Endothelial cell of umbilical vein (primary cell): ENCODE measurements at regions not wholly inside any gene's neighbourhood (a gene's known extent, or its start where the extent isn't known, plus 50 kb on each side); places are given as distances from the start of the nearest gene placed in this dataset.

Experiments
- BruUV-seq: library from RNA; stranded (reverse); fragments of 400-500 nt; replicated peaks from 2 replicates; lab custom pipeline; 2021; lab: Mats Ljungman, UMichigan
- CTCF ChIA-PET: fragments of 300-600, 350-600 bp; sonication (Branson Sonifier 250); formaldehyde crosslinking; loops from one replicate; lab custom pipeline; 2021; ENCODE audit warnings: antibody characterized with exemption, inconsistent platforms; lab: Charles Lee
- POLR2A ChIA-PET: fragments of 300-600, 350-600 bp; sonication (Branson Sonifier 250); formaldehyde crosslinking; loops from one replicate; lab custom pipeline; 2021; ENCODE audit warnings: antibody characterized with exemption, inconsistent platforms; lab: Charles Lee
- DNase-seq: peaks from one replicate; pipeline ENCODE4 v3.0.0-alpha.2; 2011; ENCODE audit warnings: low read depth, low spot score
- FAIRE-seq: peaks from 2 replicates; lab custom pipeline; 2011; peaks lifted over from hg19 to GRCh38; lab: Jason Lieb, UNC
- H2AFZ ChIP-seq: 2 replicates; pipeline ENCODE4 v1.6.0; 2012; ENCODE audit warnings: low read depth, low read length, control low read depth, inconsistent platforms
- H3K27ac ChIP-seq: 2 replicates; pipeline ENCODE4 v1.5.1; 2011; ENCODE audit warnings: low read depth, mild to moderate bottlenecking, control low read depth, low read length, moderate library complexity; ENCODE audit not compliant: insufficient read depth
- H3K27me3 ChIP-seq, 2 experiments: 2 replicates each; pipeline versions ENCODE4 v1.6.0 to v1.6.1; 2011; ENCODE audit warnings: low read length in 2 of 2, mixed read lengths in 1 of 2; ENCODE audit not compliant: control insufficient read depth in 2 of 2, insufficient read depth in 2 of 2
- H3K36me3 ChIP-seq, 2 experiments: 2 replicates in 1 of 2; 3 replicates in 1 of 2; pipeline ENCODE4 v1.5.1; 2011; ENCODE audit warnings: low read length in 2 of 2, mild to moderate bottlenecking in 1 of 2, moderate library complexity in 1 of 2; ENCODE audit not compliant: control insufficient read depth in 2 of 2, insufficient read depth in 2 of 2; ENCODE audit errors: extremely low read depth in 1 of 2
- H3K4me1 ChIP-seq: 3 replicates; pipeline ENCODE4 v1.5.1; 2011; ENCODE audit warnings: mild to moderate bottlenecking, low read length; ENCODE audit not compliant: control insufficient read depth, insufficient read depth; ENCODE audit errors: extremely low read depth
- H3K4me2 ChIP-seq: 2 replicates; pipeline ENCODE4 v1.6.1; 2011; ENCODE audit warnings: low read length, control low read depth, mixed read lengths; ENCODE audit not compliant: insufficient read depth
- H3K4me3 ChIP-seq, 3 experiments: fragments of 200-600 bp in 1 of 3; sonication (generic), shearing (Covaris generic) in 1 of 3; replicated peaks in 1 of 3; 2 replicates each; pipeline ENCODE4 v1.5.1; 2011 to 2016; ENCODE audit warnings: control low read depth in 3 of 3, low read length in 3 of 3, mild to moderate bottlenecking in 2 of 3, inconsistent platforms in 1 of 3, low read depth in 1 of 3, moderate library complexity in 1 of 3; ENCODE audit not compliant: insufficient read depth in 1 of 3
- H3K79me2 ChIP-seq: 2 replicates; pipeline ENCODE4 v1.6.0; 2012; ENCODE audit warnings: low read length, inconsistent platforms; ENCODE audit not compliant: control insufficient read depth, insufficient read depth
- H3K9ac ChIP-seq: replicated peaks from 2 replicates; pipeline ENCODE3; 2011; ENCODE audit warnings: low read length, control low read depth; ENCODE audit not compliant: insufficient read depth; ENCODE audit errors: extremely low read depth
- H3K9me1 ChIP-seq: replicated peaks from 3 replicates; pipeline ENCODE4 v1.6.0; 2011; ENCODE audit warnings: mild to moderate bottlenecking, low read length; ENCODE audit not compliant: control insufficient read depth, insufficient read depth; ENCODE audit errors: extremely low read depth
- H3K9me3 ChIP-seq: replicated peaks from 2 replicates; pipeline ENCODE4 v1.5.1; 2012; ENCODE audit warnings: low read length, inconsistent platforms; ENCODE audit not compliant: control insufficient read depth, insufficient read depth
- H4K20me1 ChIP-seq: replicated peaks from 2 replicates; pipeline ENCODE3; 2011; ENCODE audit warnings: mild to moderate bottlenecking, low read length; ENCODE audit not compliant: control insufficient read depth, insufficient read depth; ENCODE audit errors: extremely low read depth
- CTCF ChIP-seq, 2 donors: IDR thresholded peaks; 1 replicate in 1 of 2; 2 replicates in 1 of 2; pipeline ENCODE4 v1.5.1; 2011; ENCODE audit warnings: low read length in 2 of 2, mild to moderate bottlenecking in 2 of 2, moderate library complexity in 2 of 2, control low read depth in 1 of 2, inconsistent platforms in 1 of 2, low read depth in 1 of 2; ENCODE audit not compliant: insufficient read depth in 1 of 2; ENCODE audit errors: extremely low read depth in 1 of 2
- EZH2 ChIP-seq: IDR thresholded peaks from 2 replicates; pipeline ENCODE4 v1.6.1; 2012; ENCODE audit warnings: borderline replicate concordance, low read depth, mild to moderate bottlenecking, moderate library complexity, low read length, inconsistent platforms; ENCODE audit not compliant: severe bottlenecking
- FOS ChIP-seq: IDR thresholded peaks from 2 replicates; pipeline ENCODE4 v1.6.1; 2011; ENCODE audit warnings: mild to moderate bottlenecking, low read length, moderate library complexity, borderline replicate concordance; ENCODE audit not compliant: insufficient read depth
- GATA2 ChIP-seq: IDR thresholded peaks from 2 replicates; pipeline ENCODE4 v1.7.0; 2011; ENCODE audit warnings: low read depth, mild to moderate bottlenecking, moderate library complexity, mixed read lengths, low read length; ENCODE audit not compliant: insufficient read length, insufficient read depth
- JUN ChIP-seq: IDR thresholded peaks from 2 replicates; pipeline ENCODE4 v1.6.1; 2011; ENCODE audit warnings: borderline replicate concordance, low read depth; ENCODE audit not compliant: insufficient read length, insufficient read depth
- MAX ChIP-seq: IDR thresholded peaks from 2 replicates; pipeline ENCODE4 v1.6.1; 2011; ENCODE audit not compliant: insufficient read depth, insufficient read length
- MYC ChIP-seq: IDR thresholded peaks from one replicate; pipeline ENCODE4 v1.6.1; 2011; ENCODE audit warnings: mild to moderate bottlenecking, low read depth, low read length
- POLR2A ChIP-seq: IDR thresholded peaks from 2 replicates; pipeline ENCODE4 v1.6.1; 2012; ENCODE audit warnings: low read depth, mild to moderate bottlenecking, control low read depth, low read length
- POLR2AphosphoS5 ChIP-seq: IDR thresholded peaks from 2 replicates; pipeline ENCODE4 v1.6.1; 2012; ENCODE audit warnings: low read depth, mild to moderate bottlenecking, control low read depth, low read length, moderate library complexity; ENCODE audit not compliant: insufficient read depth
- dilution Hi-C: fragments of 300-500 bp; cut with MboI; formaldehyde crosslinking; loops from one replicate; pipeline ENCODE4 v1.15.0; 2019; ENCODE audit warnings: low sequenced_read_pairs; ENCODE audit not compliant: extremely low pct_ligation_motif_present
- intact Hi-C: fragments of 100-400 bp; cut with micrococcal nuclease; formaldehyde crosslinking; loops from one replicate; pipeline ENCODE4 v1.10.0; 2022

GRCh38 chr12:74393272-74393671 is 144.4 kb upstream of the ATXN7L3B start:
- CTCF ChIA-PET: no interaction called here
- no peak overlapping the region for H2AFZ ChIP-seq
- H3K9me3 ChIP-seq: no peaks in the 10 kb centered on the region
- DNase-seq (no peak), FAIRE-seq (no peak)
- BruUV-seq: no TSS peak
- dilution Hi-C loops: no loop called here
- no peak overlapping the region for H3K4me2 ChIP-seq
- H3K27me3 ChIP-seq: no peaks in the 10 kb centered on the region
- H3K36me3 ChIP-seq: no peaks in the 10 kb centered on the region
- no peaks in the 10 kb centered on the region for H4K20me1 ChIP-seq
- intact Hi-C loops: no loop called here
- TF ChIP-seq MAX (no peak), GATA2 (no peak)
- no peak overlapping the region for H3K27ac ChIP-seq
- H3K4me1 ChIP-seq: no peaks in the 10 kb centered on the region
- no peak overlapping the region for H3K9ac ChIP-seq
- no peak overlapping the region for H3K4me3 ChIP-seq
- H3K79me2 ChIP-seq: no peaks in the 10 kb centered on the region
- POLR2A ChIA-PET: no interaction called here
- no peaks in the 10 kb centered on the region for H3K9me1 ChIP-seq

GRCh38 chr12:74394647-74395046 is 143.0 kb upstream of the ATXN7L3B start:
- H3K79me2 ChIP-seq: no peaks in the 10 kb centered on the region
- ChIA-PET POLR2A (no interaction called here), CTCF (no interaction called here)
- no peak overlapping the region for H2AFZ ChIP-seq
- H4K20me1 ChIP-seq: no peaks in the 10 kb centered on the region
- no peaks in the 10 kb centered on the region for H3K9me3 ChIP-seq
- H3K9ac ChIP-seq: no peak overlapping the region
- FAIRE-seq (no peak), DNase-seq (no peak)
- no TSS peak for BruUV-seq
- no peak for TF ChIP-seq JUN
- TF ChIP-seq POLR2A: no peak
- no peak for TF ChIP-seq EZH2
- TF ChIP-seq MYC: no peak
- TF ChIP-seq POLR2AphosphoS5: no peak
- no peak for TF ChIP-seq MAX
- TF ChIP-seq GATA2: no peak
- TF ChIP-seq CTCF (IDR thresholded peaks at IDR 0.05; ENCODE audit: extremely low read depth in 1 of 2, insufficient read depth in 1 of 2, low read depth in 1 of 2, low read length in 2 of 2): no peak
- TF ChIP-seq FOS: no peak
- H3K36me3 ChIP-seq: no peaks in the 10 kb centered on the region
- no peaks in the 10 kb centered on the region for H3K27me3 ChIP-seq
- H3K27ac ChIP-seq: no peak overlapping the region
- dilution Hi-C loops (no loop called here), intact Hi-C loops (no loop called here)
- H3K4me3 ChIP-seq: no peak overlapping the region
- H3K4me2 ChIP-seq: no peak overlapping the region
- H3K4me1 ChIP-seq: no peaks in the 10 kb centered on the region
- H3K9me1 ChIP-seq: no peaks in the 10 kb centered on the region
